Mesenchymal stem cell (in vitro differentiated cells and primary cell): ENCODE measurements at regions not wholly inside any gene's neighbourhood (a gene's known extent, or its start where the extent isn't known, plus 50 kb on each side); places are given as distances from the start of the nearest gene placed in this dataset.

ENCODE experiments used
- DNase-seq: peaks from one replicate; pipeline ENCODE4 v3.0.0-alpha.2; 2013
- H2AFZ ChIP-seq: one replicate; pipeline ENCODE4 v1.6.1; 2013; ENCODE audit warnings: low read depth, mild to moderate bottlenecking, control low read depth, inconsistent platforms, low read length, moderate library complexity
- H2AK5ac ChIP-seq: 2 replicates; pipeline ENCODE4 v1.6.1; 2013; ENCODE audit warnings: low read length, moderate library complexity, mild to moderate bottlenecking, inconsistent platforms; ENCODE audit not compliant: severe bottlenecking
- H2BK120ac ChIP-seq: one replicate; pipeline ENCODE4 v1.6.1; 2013; ENCODE audit warnings: low read depth, mild to moderate bottlenecking, inconsistent platforms, low read length, moderate library complexity
- H2BK12ac ChIP-seq, 2 experiments: one replicate each; pipeline ENCODE4 v1.6.1; 2013; ENCODE audit warnings: inconsistent platforms in 2 of 2, low read length in 2 of 2, mild to moderate bottlenecking in 2 of 2, moderate library complexity in 2 of 2, control low read depth in 1 of 2
- H2BK15ac ChIP-seq: one replicate; pipeline ENCODE4 v1.6.1; 2013; ENCODE audit warnings: mild to moderate bottlenecking, low read depth, inconsistent platforms; ENCODE audit not compliant: poor library complexity, severe bottlenecking
- H2BK5ac ChIP-seq: 2 replicates; pipeline ENCODE4 v1.6.1; 2013; ENCODE audit warnings: low read depth, mild to moderate bottlenecking, low read length, control low read depth, inconsistent platforms; ENCODE audit not compliant: poor library complexity, severe bottlenecking
- H3K14ac ChIP-seq, 2 experiments: one replicate each; pipeline ENCODE4 v1.6.1; 2013; ENCODE audit warnings: inconsistent platforms in 2 of 2, low read length in 2 of 2, control low read depth in 1 of 2, mild to moderate bottlenecking in 1 of 2, moderate library complexity in 1 of 2
- H3K18ac ChIP-seq, 2 experiments: one replicate each; pipeline ENCODE4 v1.6.1; 2013; ENCODE audit warnings: inconsistent platforms in 2 of 2, low read length in 2 of 2, control low read depth in 1 of 2, low read depth in 1 of 2, mild to moderate bottlenecking in 1 of 2
- H3K23ac ChIP-seq, 2 experiments: one replicate each; pipeline ENCODE4 v1.6.1; 2013; ENCODE audit warnings: inconsistent platforms in 2 of 2, low read length in 2 of 2, mild to moderate bottlenecking in 2 of 2, moderate library complexity in 2 of 2, control low read depth in 1 of 2
- H3K27ac ChIP-seq: 2 replicates; pipeline ENCODE4 v1.5.1; 2013; ENCODE audit warnings: mild to moderate bottlenecking, moderate library complexity, low read length, control low read depth, inconsistent platforms; ENCODE audit not compliant: poor library complexity, severe bottlenecking
- H3K27me3 ChIP-seq, 2 experiments: 2 replicates each; pipeline versions ENCODE4 v1.6.1 to v1.7.0; 2013; ENCODE audit warnings: low read length in 2 of 2, mild to moderate bottlenecking in 2 of 2, moderate library complexity in 2 of 2, control low read depth in 1 of 2, inconsistent platforms in 1 of 2; ENCODE audit not compliant: control insufficient read depth in 1 of 2, insufficient read depth in 1 of 2
- H3K36me3 ChIP-seq, 2 experiments: 2 replicates each; pipeline versions ENCODE4 v1.6.1 to v1.7.0; 2013; ENCODE audit warnings: low read length in 2 of 2, control low read depth in 1 of 2, inconsistent platforms in 1 of 2, low read depth in 1 of 2, mild to moderate bottlenecking in 1 of 2; ENCODE audit not compliant: insufficient read depth in 2 of 2, control insufficient read depth in 1 of 2
- H3K4ac ChIP-seq, 2 experiments: one replicate each; pipeline ENCODE4 v1.6.1; 2013; ENCODE audit warnings: inconsistent platforms in 2 of 2, low read length in 2 of 2, mild to moderate bottlenecking in 2 of 2, moderate library complexity in 2 of 2, control low read depth in 1 of 2, low read depth in 1 of 2
- H3K4me1 ChIP-seq: 2 replicates; pipeline ENCODE4 v1.6.1; 2013; ENCODE audit warnings: low read depth, low read length, control low read depth; ENCODE audit not compliant: control insufficient read depth, insufficient read depth
- H3K4me2 ChIP-seq: 2 replicates; pipeline ENCODE4 v1.6.1; 2013; ENCODE audit warnings: low read length, mild to moderate bottlenecking, inconsistent platforms; ENCODE audit not compliant: poor library complexity, severe bottlenecking
- H3K4me3 ChIP-seq, 2 experiments: 2 replicates each; pipeline versions ENCODE4 v1.5.1 to v1.7.0; 2013; ENCODE audit warnings: low read length in 2 of 2, mild to moderate bottlenecking in 2 of 2, control low read depth in 1 of 2, low read depth in 1 of 2; ENCODE audit not compliant: insufficient read depth in 1 of 2
- H3K79me1 ChIP-seq: replicated peaks from 2 replicates; pipeline ENCODE4 v1.6.1; 2013; ENCODE audit warnings: mild to moderate bottlenecking, control low read depth, low read length, inconsistent platforms; ENCODE audit not compliant: poor library complexity, severe bottlenecking
- H3K9ac ChIP-seq: 2 replicates; pipeline ENCODE4 v1.7.0; 2013; ENCODE audit warnings: mild to moderate bottlenecking, low read length, moderate library complexity
- H3K9me3 ChIP-seq: 2 replicates; pipeline ENCODE4 v1.7.0; 2013; ENCODE audit warnings: mild to moderate bottlenecking, low read length; ENCODE audit not compliant: control insufficient read depth
- H4K8ac ChIP-seq: one replicate; pipeline ENCODE4 v1.6.1; 2013; ENCODE audit warnings: inconsistent platforms, mild to moderate bottlenecking, low read length, moderate library complexity
- H4K91ac ChIP-seq: one replicate; pipeline ENCODE4 v1.6.1; 2013; ENCODE audit warnings: mild to moderate bottlenecking, low read length, inconsistent platforms
- WGBS: methylation state at CpG from one replicate; pipeline ENCODE4 v1.1.7; 2013; ENCODE audit warnings: mixed read lengths; 5-methylcytosine and 5-hydroxymethylcytosine counted together

GRCh38 chr10:105885495-105885894, 1244.4 kb downstream of the SORCS3 start:
- Histone ChIP-seq H2BK12ac (no peak overlapping the region), H4K8ac (no peak overlapping the region), H2BK120ac (no peak overlapping the region), H3K14ac (no peak overlapping the region), H2BK5ac (no peak overlapping the region), H3K36me3 (no peaks in the 10 kb centered on the region), H3K4me3 (no peak overlapping the region), H3K23ac (no peak overlapping the region), H3K18ac (no peak overlapping the region), H3K79me1 (no peaks in the 10 kb centered on the region), H3K4ac (no peak overlapping the region), H3K4me2 (no peak overlapping the region), H3K27ac (no peak overlapping the region), H3K9me3 (peaks cover 6% of the 10 kb centered on the region), H4K91ac (no peak overlapping the region), H2AFZ (no peak overlapping the region), H3K9ac (no peak overlapping the region), H2BK15ac (no peak overlapping the region), H3K27me3 (no peaks in the 10 kb centered on the region), H3K4me1 (no peaks in the 10 kb centered on the region), H2AK5ac (no peak overlapping the region)
- no peak for DNase-seq
- WGBS = 91% methylated on average over 2 of the region's 2 CpGs

- Histone ChIP-seq H3K4me1 (no peaks in the 10 kb centered on the region), H3K79me1 (no peaks in the 10 kb centered on the region), H3K9me3 (no peaks in the 10 kb centered on the region), H2BK15ac (no peak overlapping the region), H3K14ac (no peak overlapping the region), H2BK12ac (no peak overlapping the region), H4K8ac (no peak overlapping the region), H2AFZ (no peak overlapping the region), H3K18ac (no peak overlapping the region), H2AK5ac (no peak overlapping the region), H3K4me2 (no peak overlapping the region), H2BK5ac (no peak overlapping the region), H3K9ac (no peak overlapping the region), H3K4ac (no peak overlapping the region), H3K27ac (no peak overlapping the region), H3K36me3 (no peaks in the 10 kb centered on the region), H3K27me3 (no peaks in the 10 kb centered on the region), H3K4me3 (no peak overlapping the region), H3K23ac (no peak overlapping the region), H4K91ac (no peak overlapping the region), H2BK120ac (no peak overlapping the region)
- WGBS = 71% methylated on average over 1 of the region's 1 CpG
- no peak for DNase-seq
Observed at GRCh38 chr10:105879401-105879800, 1238.3 kb downstream of the SORCS3 start.

DNA sequence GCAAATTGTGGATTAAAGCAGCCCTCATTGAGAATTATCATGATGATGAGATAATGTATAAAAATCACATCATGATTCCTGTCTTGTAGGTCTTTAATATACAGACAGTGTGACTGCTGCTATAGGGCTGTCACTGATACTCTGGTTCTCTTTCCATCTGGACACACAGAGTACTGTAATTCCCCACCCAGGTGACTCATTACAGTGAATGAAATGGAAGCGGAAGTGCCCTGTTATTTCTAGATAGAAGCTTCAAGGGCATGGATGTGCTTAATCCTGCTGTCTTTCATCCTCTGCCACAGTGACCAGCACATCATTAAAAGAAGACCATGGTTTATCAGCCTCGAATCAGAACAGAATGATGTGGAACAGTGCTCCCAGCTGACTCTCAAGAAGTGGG, 1234.0 kb downstream of the SORCS3 start:
- no peak overlapping the region for H2BK5ac ChIP-seq
- no peak overlapping the region for H2AK5ac ChIP-seq
- no peak overlapping the region for H3K4ac ChIP-seq
- no peaks in the 10 kb centered on the region for H3K36me3 ChIP-seq
- H3K4me2 ChIP-seq = no peak overlapping the region
- H2BK12ac ChIP-seq = no peak overlapping the region
- H3K9ac ChIP-seq = no peak overlapping the region
- no peaks in the 10 kb centered on the region for H3K27me3 ChIP-seq
- no peak overlapping the region for H3K23ac ChIP-seq
- H2BK120ac ChIP-seq = no peak overlapping the region
- no peak overlapping the region for H4K91ac ChIP-seq
- no peak overlapping the region for H2AFZ ChIP-seq
- no peak overlapping the region for H4K8ac ChIP-seq
- no peak overlapping the region for H3K4me3 ChIP-seq
- H2BK15ac ChIP-seq = no peak overlapping the region
- H3K14ac ChIP-seq = no peak overlapping the region
- no peak overlapping the region for H3K18ac ChIP-seq
- H3K27ac ChIP-seq = no peak overlapping the region
- peaks cover 10% of the 10 kb centered on the region for H3K9me3 ChIP-seq
- no peaks in the 10 kb centered on the region for H3K79me1 ChIP-seq
- no peaks in the 10 kb centered on the region for H3K4me1 ChIP-seq
- no peak for DNase-seq
- WGBS = 64% methylated on average over 2 of the region's 2 CpGs

DNA sequence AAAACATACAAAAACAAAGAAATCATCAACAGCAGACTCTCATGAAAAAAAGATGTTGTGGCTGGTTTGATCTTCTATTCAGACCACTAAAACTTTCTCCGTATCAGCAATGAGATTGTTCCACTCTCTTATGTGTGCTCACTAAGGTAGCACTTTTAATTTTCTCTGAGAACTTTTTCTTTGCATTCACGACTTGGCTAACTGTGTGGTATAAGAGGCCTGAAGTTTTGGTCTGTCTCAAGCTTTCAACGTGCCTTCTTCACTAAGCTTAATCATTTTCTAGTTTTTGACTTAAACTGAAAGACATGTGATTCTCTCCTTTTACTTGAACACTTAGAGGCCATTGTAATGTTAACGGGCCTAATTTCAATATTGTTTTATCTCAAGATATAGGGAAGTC, 1231.6 kb downstream of the SORCS3 start:
- no peak overlapping the region for H2BK15ac ChIP-seq
- no peak overlapping the region for H2BK5ac ChIP-seq
- no peak for DNase-seq
- H2BK120ac ChIP-seq = no peak overlapping the region
- H3K23ac ChIP-seq = no peak overlapping the region
- no peak overlapping the region for H2BK12ac ChIP-seq
- no peak overlapping the region for H3K4me2 ChIP-seq
- H3K4me3 ChIP-seq = no peak overlapping the region
- WGBS = 82% methylated on average over 1 of the region's 4 CpGs
- no peak overlapping the region for H3K9ac ChIP-seq
- peaks cover 10% of the 10 kb centered on the region for H3K9me3 ChIP-seq
- H2AFZ ChIP-seq = no peak overlapping the region
- H3K18ac ChIP-seq = no peak overlapping the region
- no peaks in the 10 kb centered on the region for H3K79me1 ChIP-seq
- no peaks in the 10 kb centered on the region for H3K4me1 ChIP-seq
- H4K91ac ChIP-seq = no peak overlapping the region
- no peak overlapping the region for H3K14ac ChIP-seq
- H3K27ac ChIP-seq = no peak overlapping the region
- H4K8ac ChIP-seq = no peak overlapping the region
- H2AK5ac ChIP-seq = no peak overlapping the region
- H3K27me3 ChIP-seq = no peaks in the 10 kb centered on the region
- no peak overlapping the region for H3K4ac ChIP-seq
- no peaks in the 10 kb centered on the region for H3K36me3 ChIP-seq
